ENCODE measurements at regions not wholly inside any gene's neighbourhood (a gene's known extent, or its start where the extent isn't known, plus 50 kb on each side); places are given as distances from the start of the nearest gene placed in this dataset.

DNA sequence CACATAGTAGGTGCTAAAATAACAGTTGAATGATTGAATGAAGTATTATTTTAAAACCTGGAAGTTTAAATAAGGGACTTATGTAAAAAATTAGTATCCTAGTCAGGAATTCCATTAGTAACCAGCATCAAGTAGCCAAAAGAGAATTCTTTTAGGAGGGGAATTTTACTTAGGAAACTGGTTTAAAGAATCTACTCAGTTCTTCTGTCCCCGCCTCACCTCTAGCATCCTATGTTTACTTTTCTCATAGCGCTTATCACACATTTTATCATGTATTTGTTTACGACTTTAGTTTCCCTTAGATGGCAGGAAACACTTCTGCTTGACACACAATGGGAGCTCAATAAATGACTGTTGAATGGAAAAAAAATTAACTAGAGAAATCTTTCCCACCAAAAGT lies 229.0 kb downstream of the KLF5 start:
- no peak for DNase-seq (ENCODE audit: extremely low read depth, low read depth, low spot score)

- no peak for DNase-seq (ENCODE audit: extremely low read depth, low read depth, low spot score)
Measured at GRCh38 chr13:73286942-73287620, 228.3 kb downstream of the KLF5 start.

DNA sequence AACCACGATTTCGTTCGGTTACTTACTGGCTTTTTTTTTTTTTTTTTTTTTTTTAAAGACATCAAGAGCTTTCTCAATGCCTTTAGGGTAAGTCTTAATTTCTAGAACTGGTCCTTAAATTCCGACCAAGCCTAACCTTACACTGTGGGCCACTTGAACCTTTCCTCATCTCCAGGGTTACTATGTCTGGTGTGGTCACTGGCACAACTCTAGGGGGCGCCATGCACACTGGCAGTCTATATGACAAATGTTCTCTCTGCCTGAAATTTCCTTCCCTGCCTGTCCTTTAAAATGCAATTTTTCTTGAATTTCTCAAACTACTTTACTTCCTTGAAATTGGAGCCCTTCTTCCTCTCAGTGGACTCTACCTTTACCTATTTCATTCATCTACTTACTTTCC lies 227.4 kb downstream of the KLF5 start:
- DNase-seq (ENCODE audit: extremely low read depth, low read depth, low spot score), result no peak

DNA sequence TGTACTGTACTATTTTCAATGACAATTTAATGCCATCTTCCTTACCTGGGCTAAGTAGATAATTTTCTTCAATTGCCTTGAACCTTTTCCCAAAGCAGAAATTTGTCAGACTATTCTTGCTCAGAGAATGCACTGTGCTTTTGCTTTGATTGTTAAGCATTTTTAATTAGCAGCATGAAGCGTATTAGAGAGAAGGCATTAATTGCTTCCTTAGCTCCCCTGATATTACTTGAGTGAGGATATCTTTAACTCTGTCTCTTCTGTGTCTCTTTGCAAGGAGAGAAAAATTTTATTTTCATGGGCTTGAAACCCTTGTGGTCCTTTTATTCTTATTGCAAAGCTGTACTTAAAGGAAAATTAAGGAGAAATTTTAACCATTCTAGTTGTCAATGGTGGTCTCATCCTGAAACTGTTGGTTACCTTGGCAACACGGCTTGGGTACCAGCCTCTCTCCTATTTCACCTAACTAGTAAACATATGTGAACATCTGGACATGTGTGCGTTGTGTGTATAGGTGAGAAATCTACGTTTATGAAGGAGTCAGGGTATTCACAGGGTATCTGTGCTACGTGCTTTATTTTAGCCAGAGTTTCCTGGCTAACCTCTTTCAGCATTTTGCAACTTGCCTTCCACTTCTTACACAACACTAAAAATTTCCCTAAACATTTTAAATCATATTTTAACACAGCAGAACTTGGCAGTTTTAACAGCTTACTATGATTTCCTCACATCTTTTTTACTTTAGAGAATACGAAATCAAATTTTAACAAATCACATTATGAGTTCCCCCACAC lies 225.5 kb downstream of the KLF5 start:
- DNase-seq (ENCODE audit: extremely low read depth, low read depth, low spot score), result no peak

DNA sequence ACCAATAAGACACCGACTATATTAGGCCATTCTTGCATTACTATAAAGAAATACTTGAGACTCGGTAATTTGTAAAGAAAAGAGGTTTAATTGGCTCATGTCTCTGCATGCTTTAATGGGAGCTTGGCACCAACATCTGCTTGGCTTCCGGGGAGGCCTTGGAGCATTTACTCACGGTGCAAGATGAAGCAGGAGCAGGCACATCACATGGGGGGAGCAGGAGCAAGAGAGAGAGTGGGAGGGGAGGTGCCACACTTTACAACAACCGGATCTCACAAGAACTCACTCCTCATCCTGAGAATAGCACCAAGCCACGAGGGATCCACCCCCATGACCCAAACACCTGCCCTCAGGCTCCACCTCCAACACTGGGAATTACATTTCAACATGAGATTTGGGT lies 224.8 kb downstream of the KLF5 start:
- no peak for DNase-seq (ENCODE audit: extremely low read depth, low read depth, low spot score)

DNA sequence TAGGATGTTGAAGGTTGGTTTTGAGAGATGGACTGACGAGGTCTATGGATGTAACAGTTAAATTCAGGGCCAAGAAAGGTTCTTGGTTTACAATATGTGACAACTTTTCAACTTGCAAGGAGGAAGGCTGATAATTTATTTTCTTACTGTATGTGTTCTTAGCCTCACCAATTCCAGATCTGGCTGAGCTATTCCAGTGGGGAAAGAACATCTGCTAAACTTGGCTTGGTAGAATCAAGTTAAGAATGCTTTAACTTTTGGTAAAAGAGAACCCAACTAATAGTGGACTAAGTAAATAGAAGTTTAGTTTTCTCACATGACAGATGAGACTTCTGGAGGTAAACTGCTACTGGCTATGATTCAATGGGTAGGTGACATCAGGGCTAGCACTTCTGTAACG lies 222.9 kb downstream of the KLF5 start:
- no peak for DNase-seq (ENCODE audit: extremely low read depth, low read depth, low spot score)

DNA sequence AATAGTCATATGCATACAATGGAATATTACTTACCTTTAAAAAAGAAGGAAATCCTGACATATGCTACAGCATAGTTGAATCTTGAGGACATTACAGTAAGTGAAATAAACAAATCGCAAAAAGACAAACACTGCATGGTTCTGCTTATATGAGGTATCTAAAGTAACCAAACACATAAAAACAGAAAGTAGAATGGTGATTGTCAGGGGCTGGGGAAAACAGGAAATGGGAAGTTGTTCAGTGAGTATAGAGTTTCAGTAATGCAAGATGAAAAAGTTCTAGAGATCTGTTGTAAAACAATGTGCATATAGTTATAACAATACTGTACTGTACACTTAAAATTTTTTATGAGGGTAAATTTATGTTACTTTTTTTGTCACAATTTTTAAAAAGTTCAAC lies 219.4 kb downstream of the KLF5 start:
- DNase-seq (ENCODE audit: extremely low read depth, low read depth, low spot score), result no peak

DNA sequence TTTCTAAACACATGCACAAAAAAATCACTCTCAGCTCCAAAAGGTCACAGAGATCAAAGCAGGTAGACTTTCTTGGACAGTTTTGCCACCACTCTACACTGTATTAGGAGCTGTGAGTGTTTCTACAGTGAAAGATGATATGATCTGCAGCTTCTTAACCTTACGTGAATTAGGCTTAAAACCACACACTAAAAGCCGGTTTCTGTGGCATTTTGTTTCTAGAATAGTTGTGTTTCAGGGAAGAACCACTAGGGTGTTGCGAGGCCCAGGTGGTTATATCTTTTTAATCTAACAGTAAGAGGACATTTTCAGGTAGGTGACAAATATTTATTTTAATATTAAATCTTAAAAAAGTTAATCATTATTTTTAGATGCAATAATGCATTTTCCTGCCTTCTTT lies 216.4 kb downstream of the KLF5 start:
- DNase-seq (ENCODE audit: extremely low read depth, low read depth, low spot score), result no peak

DNA sequence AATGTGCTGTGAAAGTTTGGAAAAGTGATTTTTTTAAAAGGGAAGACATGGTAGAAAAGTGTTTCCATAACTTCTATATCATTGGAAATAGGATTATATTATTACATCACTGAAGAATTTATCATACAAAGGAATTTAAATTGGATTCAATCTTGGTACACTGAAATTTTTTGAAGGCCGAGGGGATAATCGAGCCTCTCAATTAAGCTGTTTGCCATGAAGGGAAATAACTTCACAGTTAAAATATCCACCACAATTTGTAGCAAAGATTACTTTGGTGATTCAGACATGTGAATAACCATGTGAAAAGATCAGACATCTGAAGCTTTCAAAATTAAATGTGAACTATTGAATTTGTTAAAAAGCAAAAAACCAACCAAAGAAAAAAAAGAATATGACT lies 215.3 kb downstream of the KLF5 start:
- DNase-seq (ENCODE audit: extremely low read depth, low read depth, low spot score), result no peak

- DNase-seq (ENCODE audit: extremely low read depth, low read depth, low spot score), result no peak
Measured at GRCh38 chr13:73273745-73274144, 214.9 kb downstream of the KLF5 start.

- no peak for DNase-seq (ENCODE audit: extremely low read depth, low read depth, low spot score)
Measured at GRCh38 chr13:73273276-73273675, 214.5 kb downstream of the KLF5 start.

DNA sequence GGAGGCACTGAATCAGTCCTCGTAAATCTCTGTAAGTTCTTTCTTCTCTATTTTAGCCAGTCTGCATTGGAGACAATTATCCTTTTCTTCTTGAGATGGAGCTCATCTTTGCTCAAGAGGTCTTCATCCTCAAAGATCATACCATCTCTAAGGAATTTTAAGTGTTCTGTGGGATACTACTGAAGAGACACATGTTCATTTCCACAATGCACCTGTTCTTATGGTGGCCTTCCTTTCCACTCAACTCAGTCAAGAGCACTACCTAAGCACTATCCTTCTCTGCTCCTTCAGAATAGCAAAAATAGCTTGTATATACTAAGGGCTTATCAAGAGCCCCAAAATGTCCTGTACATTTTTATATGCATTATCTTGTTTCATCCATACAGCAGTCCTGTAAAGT lies 214.0 kb downstream of the KLF5 start:
- no peak for DNase-seq (ENCODE audit: extremely low read depth, low read depth, low spot score)

DNA sequence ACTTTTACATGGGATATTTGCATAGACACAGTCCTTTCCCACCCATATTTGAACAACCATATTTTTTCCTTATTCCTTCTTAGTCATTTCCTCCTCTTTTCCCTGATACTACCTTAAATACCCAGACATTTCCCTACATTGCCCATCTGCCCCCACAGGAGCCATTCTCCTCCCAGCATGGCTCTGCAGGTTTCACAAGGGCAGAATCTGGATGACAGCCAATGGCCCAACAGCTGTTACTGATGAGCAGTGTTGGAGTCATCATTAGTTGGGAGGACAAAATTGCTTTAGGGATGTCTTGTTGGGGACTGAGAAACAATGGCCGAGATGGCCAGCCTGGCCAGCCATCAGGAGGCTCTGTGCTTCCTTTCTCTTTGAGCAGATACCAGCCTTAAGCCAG lies 209.5 kb downstream of the KLF5 start:
- DNase-seq (ENCODE audit: extremely low read depth, low read depth, low spot score), result no peak

- DNase-seq (ENCODE audit: extremely low read depth, low read depth, low spot score), result no peak
Measured at GRCh38 chr13:73266640-73267180, 207.9 kb downstream of the KLF5 start.

- no peak for DNase-seq (ENCODE audit: extremely low read depth, low read depth, low spot score)
Measured at GRCh38 chr13:73262862-73263627, 204.2 kb downstream of the KLF5 start.

DNA sequence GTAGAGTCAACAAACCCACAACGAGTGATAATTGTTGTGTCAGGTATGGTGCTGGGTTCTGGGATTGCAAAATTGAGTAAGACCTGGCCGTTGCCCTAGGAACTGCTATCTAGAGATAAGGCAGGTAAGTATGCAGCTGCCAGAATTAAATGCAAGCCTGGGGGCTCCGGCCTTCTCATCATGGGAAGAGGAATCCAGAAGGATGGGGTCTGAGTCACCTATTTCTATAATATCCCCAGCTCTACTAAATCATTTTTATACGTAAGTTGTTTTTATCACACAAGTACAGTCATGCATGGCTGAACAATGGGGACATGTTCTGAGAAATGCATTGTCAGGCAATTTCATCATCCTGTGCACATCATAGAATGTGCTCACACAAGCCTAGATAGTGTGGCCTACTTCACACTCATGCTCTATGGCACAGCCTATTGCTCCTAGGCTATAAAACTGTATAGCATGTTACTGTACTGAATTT lies 203.0 kb downstream of the KLF5 start:
- DNase-seq (ENCODE audit: extremely low read depth, low read depth, low spot score), result no peak

DNA sequence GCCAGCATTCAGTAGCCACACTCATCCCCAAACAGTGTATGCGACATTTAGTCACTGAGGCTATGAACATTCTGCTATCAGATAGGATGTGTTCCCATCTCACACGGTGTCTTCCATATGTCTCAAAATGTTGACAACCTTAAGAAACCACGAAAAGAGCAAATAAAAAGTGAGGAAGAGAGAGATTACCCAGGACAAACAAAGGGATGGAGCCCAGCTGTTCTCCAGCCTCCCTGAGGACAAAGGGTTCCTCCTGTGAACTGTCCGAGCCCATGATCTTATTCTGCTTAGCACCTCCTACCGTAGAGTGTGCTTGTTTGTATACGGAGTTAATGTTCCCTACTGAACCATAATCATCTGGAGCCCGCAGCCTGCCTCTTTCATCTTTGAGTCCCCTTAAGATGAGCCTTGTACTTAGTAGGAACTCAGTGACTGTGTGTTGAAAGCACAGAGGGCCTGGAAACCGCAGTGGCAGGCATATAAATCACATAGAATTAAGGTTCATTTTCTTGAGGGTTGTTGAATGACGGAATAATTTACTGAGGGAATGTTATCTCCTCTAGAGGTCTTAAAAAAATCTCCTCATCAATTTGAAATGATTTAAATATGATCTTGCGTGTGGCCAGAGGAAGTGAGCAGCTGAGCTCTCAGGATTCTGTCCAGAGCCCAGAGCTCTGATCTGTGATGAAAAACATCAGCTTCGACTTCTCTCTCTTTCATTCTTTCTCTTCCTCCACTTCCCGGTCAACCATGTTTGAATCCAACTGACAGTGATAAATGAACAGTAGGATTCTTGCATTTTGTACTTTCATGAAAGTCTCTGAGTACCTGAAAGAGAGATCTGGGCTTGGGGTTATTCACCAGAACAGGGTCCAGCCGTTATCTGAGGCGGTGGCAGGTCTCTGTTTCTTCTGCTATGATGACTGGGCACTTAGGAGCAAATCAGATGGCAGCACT lies 200.5 kb downstream of the KLF5 start:
- DNase-seq (ENCODE audit: extremely low read depth, low read depth, low spot score), result no peak

DNA sequence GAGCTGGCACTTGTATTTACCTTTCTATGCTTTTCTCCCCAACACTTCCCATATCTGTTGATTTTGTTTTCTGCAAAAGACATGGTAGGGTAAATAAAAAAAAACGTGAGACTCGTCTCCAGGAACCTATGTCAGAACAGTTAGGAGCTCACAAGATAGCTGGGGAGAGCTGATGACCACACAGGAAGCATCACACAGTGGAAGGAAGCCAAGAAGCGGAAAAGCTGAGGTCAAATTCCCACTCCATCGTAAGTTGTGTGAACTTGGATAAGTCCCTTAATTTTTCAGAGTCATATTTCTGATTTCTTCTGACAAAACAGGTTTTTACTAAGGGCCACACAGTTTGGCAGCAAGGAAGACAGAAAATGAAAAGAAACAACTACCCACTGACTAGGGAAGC lies 199.6 kb downstream of the KLF5 start:
- peak; percentile 14 for DNase-seq (ENCODE audit: extremely low read depth, low read depth, low spot score)

DNA sequence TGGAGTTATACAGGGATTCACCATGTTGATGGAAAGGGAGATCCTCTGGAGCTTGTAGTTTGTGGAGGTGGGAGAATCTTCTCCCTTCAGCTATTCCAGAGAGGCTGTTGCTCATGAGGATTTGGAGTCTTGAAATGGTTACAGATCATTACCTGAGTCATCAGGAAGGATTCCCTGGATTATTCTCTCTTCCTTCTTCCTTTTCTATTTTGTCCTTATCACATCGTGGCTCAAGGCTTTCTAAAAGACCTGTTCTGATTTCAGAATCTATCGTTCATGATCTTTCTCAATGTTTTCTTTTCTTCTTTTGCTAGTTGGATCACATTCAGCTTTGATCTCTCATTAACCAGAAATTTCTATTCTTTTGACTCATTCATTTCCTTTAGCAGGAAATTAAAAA lies 196.0 kb downstream of the KLF5 start:
- no peak for DNase-seq (ENCODE audit: extremely low read depth, low read depth, low spot score)

DNA sequence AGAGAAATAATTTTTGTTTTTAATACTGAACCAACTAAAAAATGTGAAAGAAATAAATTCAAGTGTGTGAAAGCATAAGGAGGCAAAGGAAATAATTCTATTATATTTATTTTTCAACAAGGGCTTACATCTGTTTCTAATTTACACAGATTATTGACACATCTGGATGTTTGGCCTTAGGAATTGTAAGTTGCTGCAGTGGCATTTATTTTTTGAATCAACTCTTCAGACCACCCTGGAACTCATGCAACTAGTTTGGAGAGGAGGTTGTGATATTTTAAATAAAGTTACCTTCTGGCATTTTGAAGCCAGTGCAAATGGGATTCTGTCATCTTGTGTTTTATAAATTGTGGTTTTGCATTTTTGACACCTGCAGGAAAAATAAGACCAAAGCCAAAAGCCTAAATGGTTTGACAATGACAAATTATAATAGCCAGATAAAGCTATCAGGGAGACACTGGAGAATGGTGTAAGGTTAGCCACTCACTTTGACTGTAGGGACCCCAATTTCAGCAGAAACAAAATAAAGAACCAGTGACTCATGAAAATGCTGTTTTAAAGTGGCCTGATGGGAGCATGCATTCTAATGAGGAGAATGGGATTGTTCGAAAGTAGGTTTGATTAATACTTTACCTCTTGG lies 192.9 kb downstream of the KLF5 start:
- no peak for DNase-seq (ENCODE audit: extremely low read depth, low read depth, low spot score)

Data from glomerular endothelial cell (primary cell).